IPS DF 6.9 (cell line): ENCODE measurements at regions not wholly inside any gene's neighbourhood (a gene's known extent, or its start where the extent isn't known, plus 50 kb on each side); places are given as distances from the start of the nearest gene placed in this dataset.
"Not testable (repeated sequence)": the region's sequence is repeated elsewhere in the genome, so short reads cannot be mapped to it uniquely, and the experiment has no call there.

Source experiments
- DNase-seq: peaks from one replicate; pipeline ENCODE4 v3.0.0-alpha.2; 2013; ENCODE audit warnings: low read depth, low spot score
- H3K27ac ChIP-seq: one replicate; pipeline ENCODE4 v1.5.1; 2013; ENCODE audit warnings: low read length, control low read depth
- H3K27me3 ChIP-seq: 2 replicates; pipeline ENCODE4 v1.6.1; 2013; ENCODE audit warnings: mild to moderate bottlenecking, low read length; ENCODE audit not compliant: control insufficient read depth, insufficient read depth
- H3K36me3 ChIP-seq: 2 replicates; pipeline ENCODE4 v1.6.1; 2013; ENCODE audit warnings: low read length; ENCODE audit not compliant: control insufficient read depth, insufficient read depth
- H3K4me1 ChIP-seq: 2 replicates; pipeline ENCODE4 v1.6.1; 2013; ENCODE audit warnings: low read length; ENCODE audit not compliant: control insufficient read depth, insufficient read depth
- H3K4me3 ChIP-seq: 2 replicates; pipeline ENCODE4 v1.5.1; 2013; ENCODE audit warnings: mild to moderate bottlenecking, low read length
- H3K9me3 ChIP-seq: 2 replicates; pipeline ENCODE4 v1.6.1; 2013; ENCODE audit warnings: low read length, inconsistent platforms; ENCODE audit not compliant: control insufficient read depth, insufficient read depth
- WGBS: extraction: QIAGEN DNeasy Blood & Tissue Kit; methylation state at CpG from one replicate; pipeline ENCODE4 v1.1.7; 2013; ENCODE audit warnings: mixed read lengths, missing lambda C conversion rate; ENCODE audit not compliant: insufficient read length, insufficient coverage; 5-methylcytosine and 5-hydroxymethylcytosine counted together

DNA sequence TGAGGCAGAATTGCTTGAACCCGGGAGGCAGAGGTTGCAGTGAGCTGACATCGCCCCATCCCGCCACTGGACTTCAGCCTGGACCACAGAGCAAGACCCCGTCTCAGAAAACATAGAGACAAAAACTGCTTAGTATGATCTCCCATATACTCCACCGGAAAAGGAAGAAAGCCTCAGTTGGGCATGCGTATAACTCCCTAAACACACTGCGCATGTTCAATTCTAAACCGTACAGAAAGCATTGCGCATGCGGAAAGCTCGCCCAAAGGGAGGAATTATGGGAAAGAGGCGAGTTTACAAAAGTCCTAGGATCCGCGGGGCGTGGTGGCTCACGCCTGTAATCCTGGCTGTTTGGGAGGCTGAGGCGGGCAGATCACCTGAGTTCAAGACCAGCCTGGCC, 312.7 kb upstream of the ERCC4 start:
- Histone ChIP-seq H3K9me3 (no peaks in the 10 kb centered on the region), H3K4me3 (no peak overlapping the region), H3K27ac (no peak overlapping the region), H3K4me1 (peaks cover 3% of the 10 kb centered on the region; the same call in 1 of the 2 replicates), H3K36me3 (no peaks in the 10 kb centered on the region), H3K27me3 (no peaks in the 10 kb centered on the region)
- WGBS = no CpG with 5 or more reads among the region's 17 CpGs
- no peak for DNase-seq

- H3K27ac ChIP-seq = no peak overlapping the region
- H3K4me3 ChIP-seq = no peak overlapping the region
- no peaks in the 10 kb centered on the region for H3K9me3 ChIP-seq
- H3K27me3 ChIP-seq = no peaks in the 10 kb centered on the region
- no peaks in the 10 kb centered on the region for H3K36me3 ChIP-seq
- no CpG with 5 or more reads among the region's 7 CpGs for WGBS
- H3K4me1 ChIP-seq = peaks cover 3% of the 10 kb centered on the region; the same call in 1 of the 2 replicates
- DNase-seq = no peak
Measured at GRCh38 chr16:13611596-13611995, 308.4 kb upstream of the ERCC4 start.

DNA sequence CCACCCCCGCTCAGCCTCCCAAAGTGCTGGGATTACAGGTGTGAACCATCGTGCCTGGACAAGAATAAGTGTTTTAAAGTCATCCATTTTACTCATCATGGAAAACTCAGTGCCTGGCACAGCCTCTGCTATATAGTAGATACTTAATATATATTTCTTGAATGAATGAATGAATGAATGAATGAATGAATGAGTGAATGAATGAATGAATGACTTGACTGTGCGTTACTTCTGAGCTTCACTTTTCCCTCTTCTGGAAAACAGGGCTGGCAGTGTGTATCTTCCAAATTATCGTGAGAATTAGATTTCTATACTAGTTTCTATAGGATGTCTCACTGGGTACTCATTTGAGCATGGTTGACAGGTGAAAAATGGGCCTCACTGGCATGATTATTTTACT, 307.3 kb upstream of the ERCC4 start:
- Histone ChIP-seq H3K4me3 (no peak overlapping the region), H3K4me1 (peaks cover 3% of the 10 kb centered on the region; the same call in 1 of the 2 replicates), H3K36me3 (no peaks in the 10 kb centered on the region), H3K27me3 (no peaks in the 10 kb centered on the region), H3K9me3 (no peaks in the 10 kb centered on the region), H3K27ac (no peak overlapping the region)
- no peak for DNase-seq
- WGBS = no CpG with 5 or more reads among the region's 4 CpGs

- Histone ChIP-seq H3K36me3 (no peaks in the 10 kb centered on the region), H3K27me3 (no peaks in the 10 kb centered on the region), H3K9me3 (no peaks in the 10 kb centered on the region), H3K4me1 (peaks cover 3% of the 10 kb centered on the region; the same call in 1 of the 2 replicates), H3K27ac (no peak overlapping the region), H3K4me3 (no peak overlapping the region)
- no peak for DNase-seq
- WGBS = no CpG with 5 or more reads among the region's 2 CpGs
Measured at GRCh38 chr16:13613165-13613564, 306.8 kb upstream of the ERCC4 start.

GRCh38 chr16:13621639-13622038, 298.3 kb upstream of the ERCC4 start:
- Histone ChIP-seq H3K36me3 (no peaks in the 10 kb centered on the region), H3K4me3 (no peak overlapping the region), H3K27me3 (no peaks in the 10 kb centered on the region), H3K4me1 (no peaks in the 10 kb centered on the region), H3K27ac (no peak overlapping the region), H3K9me3 (no peaks in the 10 kb centered on the region)
- WGBS = no CpG with 5 or more reads among the region's 1 CpG
- DNase-seq = peak; percentile 60

DNA sequence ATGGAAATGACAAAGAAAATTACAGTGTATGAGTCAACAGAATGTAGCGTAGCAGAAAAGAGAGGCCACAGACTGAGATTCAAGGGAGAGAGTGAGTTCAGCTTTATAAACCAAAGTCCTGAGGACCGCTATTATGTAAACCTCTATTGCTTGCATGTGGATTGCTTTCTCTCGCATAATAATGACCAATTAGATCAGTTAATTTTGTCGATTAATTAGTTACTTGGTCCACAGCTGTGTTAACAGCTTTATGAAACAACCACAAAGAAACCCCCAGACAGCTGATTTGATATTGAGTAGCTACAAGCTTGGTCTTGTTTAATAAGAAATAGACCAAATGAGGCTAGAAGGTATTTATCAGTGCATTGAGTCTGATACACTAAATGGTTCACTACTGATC, 291.8 kb upstream of the ERCC4 start:
- Histone ChIP-seq H3K4me1 (peaks cover 2% of the 10 kb centered on the region; the same call in 1 of the 2 replicates), H3K27me3 (no peaks in the 10 kb centered on the region), H3K4me3 (no peak overlapping the region), H3K9me3 (no peaks in the 10 kb centered on the region), H3K36me3 (no peaks in the 10 kb centered on the region), H3K27ac (no peak overlapping the region)
- WGBS = no CpG with 5 or more reads among the region's 4 CpGs
- no peak for DNase-seq

- Histone ChIP-seq H3K9me3 (no peaks in the 10 kb centered on the region), H3K27ac (no peak overlapping the region), H3K4me3 (no peak overlapping the region), H3K27me3 (no peaks in the 10 kb centered on the region), H3K4me1 (peaks cover 2% of the 10 kb centered on the region; the same call in 1 of the 2 replicates), H3K36me3 (no peaks in the 10 kb centered on the region)
- no peak for DNase-seq
- no CpG with 5 or more reads among the region's 2 CpGs for WGBS
Measured at GRCh38 chr16:13629704-13630103, 290.2 kb upstream of the ERCC4 start.

DNA sequence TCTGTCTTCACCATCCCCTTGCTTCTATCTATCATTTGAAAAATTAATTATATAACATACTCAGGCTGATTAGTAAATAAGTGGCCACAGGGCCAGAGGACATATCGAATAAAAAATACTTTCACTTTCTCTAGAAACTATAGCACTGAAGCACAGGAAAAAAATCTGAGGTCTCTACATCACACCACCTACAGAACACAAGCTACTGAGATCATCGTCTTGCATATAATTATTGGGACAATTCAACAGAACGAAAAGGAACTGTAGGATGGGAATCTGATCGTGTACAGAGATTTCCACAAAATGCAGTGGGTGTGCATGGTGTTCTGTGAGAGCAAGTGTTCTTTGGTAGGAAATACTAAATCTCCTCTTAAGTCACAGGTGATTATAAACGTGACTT, 289.6 kb upstream of the ERCC4 start:
- H3K27ac ChIP-seq = no peak overlapping the region
- no peaks in the 10 kb centered on the region for H3K9me3 ChIP-seq
- H3K27me3 ChIP-seq = no peaks in the 10 kb centered on the region
- WGBS = no CpG with 5 or more reads among the region's 5 CpGs
- peaks cover 6% of the 10 kb centered on the region; the same call in 1 of the 2 replicates for H3K4me1 ChIP-seq
- no peak for DNase-seq
- H3K4me3 ChIP-seq = no peak overlapping the region
- H3K36me3 ChIP-seq = no peaks in the 10 kb centered on the region

GRCh38 chr16:13631213-13631767, 288.7 kb upstream of the ERCC4 start:
- WGBS = no CpG with 5 or more reads among the region's 2 CpGs
- Histone ChIP-seq H3K27me3 (no peaks in the 10 kb centered on the region), H3K27ac (no peak overlapping the region), H3K36me3 (no peaks in the 10 kb centered on the region), H3K9me3 (no peaks in the 10 kb centered on the region), H3K4me3 (no peak overlapping the region), H3K4me1 (peaks cover 6% of the 10 kb centered on the region; the same call in 1 of the 2 replicates)
- DNase-seq = no peak

DNA sequence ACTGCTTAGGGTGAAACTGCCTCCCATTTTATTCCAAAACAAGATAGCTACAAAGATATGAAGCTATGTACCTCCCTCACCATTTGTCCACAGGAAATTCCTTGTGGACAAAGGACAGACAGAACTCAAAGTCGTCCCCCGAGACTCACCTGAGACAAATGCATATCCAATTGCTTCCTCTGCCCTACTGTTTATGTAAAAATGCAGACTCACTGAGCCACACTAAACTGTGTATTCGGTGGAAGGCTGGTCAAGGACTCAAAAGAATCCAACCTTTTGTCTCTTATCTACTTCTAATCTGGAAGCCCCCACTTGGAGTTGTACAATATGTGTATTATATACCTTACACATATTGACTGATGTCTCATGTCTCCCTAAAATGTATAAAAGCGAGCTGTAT, 288.0 kb upstream of the ERCC4 start:
- no peak overlapping the region for H3K27ac ChIP-seq
- WGBS = no CpG with 5 or more reads among the region's 4 CpGs
- H3K36me3 ChIP-seq = no peaks in the 10 kb centered on the region
- H3K4me1 ChIP-seq = peaks cover 6% of the 10 kb centered on the region; the same call in 1 of the 2 replicates
- no peaks in the 10 kb centered on the region for H3K27me3 ChIP-seq
- H3K4me3 ChIP-seq = no peak overlapping the region
- no peaks in the 10 kb centered on the region for H3K9me3 ChIP-seq
- DNase-seq = no peak

DNA sequence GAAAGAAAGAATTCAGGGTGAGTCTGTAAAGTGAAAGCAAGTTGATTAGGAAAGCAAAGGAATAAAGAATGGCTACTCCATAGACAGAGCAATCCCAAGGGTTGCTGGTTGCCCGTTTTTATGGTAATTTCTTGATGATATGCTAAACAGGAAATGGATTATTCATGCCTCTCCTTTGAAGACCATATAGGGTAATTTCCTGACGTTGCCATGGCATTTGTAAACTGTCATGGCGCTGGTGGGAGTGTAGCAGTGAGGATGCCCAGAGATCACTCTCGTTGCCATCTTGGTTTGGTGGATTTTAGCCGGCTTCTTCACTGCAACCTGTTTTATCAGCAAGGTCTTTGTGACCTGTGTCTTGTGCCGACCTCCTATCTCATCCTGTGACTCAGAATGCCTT, 287.4 kb upstream of the ERCC4 start:
- DNase-seq, H3K36me3 ChIP-seq, H3K9me3 ChIP-seq, H3K27me3 ChIP-seq, H3K27ac ChIP-seq, H3K4me3 ChIP-seq, H3K4me1 ChIP-seq: not testable (repeated sequence)
- no CpG with 5 or more reads among the region's 6 CpGs for WGBS
